ENCODE measurements at regions not wholly inside any gene's neighbourhood (a gene's known extent, or its start where the extent isn't known, plus 50 kb on each side); places are given as distances from the start of the nearest gene placed in this dataset.
"Not testable (repeated sequence)": the region's sequence is repeated elsewhere in the genome, so short reads cannot be mapped to it uniquely, and the experiment has no call there.

DNA sequence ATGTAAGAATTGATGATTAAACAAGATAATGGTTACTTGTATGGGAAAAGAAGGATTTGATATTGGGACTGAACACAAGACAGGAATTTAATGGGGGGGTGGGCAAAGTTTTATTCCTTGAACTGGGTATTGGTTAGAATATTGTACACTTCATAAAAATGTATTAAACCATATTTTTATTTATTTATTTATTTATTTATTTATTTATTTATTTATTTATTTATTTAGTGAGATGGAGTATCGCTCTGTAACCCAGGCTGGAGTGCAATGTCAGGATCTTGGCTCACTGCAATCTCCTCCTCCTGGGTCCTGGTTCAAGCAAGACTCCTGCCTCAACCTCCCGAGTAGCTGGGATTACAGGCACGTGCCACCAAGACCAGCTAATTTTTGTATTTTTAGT, 287.1 kb upstream of the SLITRK5 start:
- H3K27ac ChIP-seq, result no peak overlapping the region
- no peak for DNase-seq (ENCODE audit: low read depth, low spot score)

DNA sequence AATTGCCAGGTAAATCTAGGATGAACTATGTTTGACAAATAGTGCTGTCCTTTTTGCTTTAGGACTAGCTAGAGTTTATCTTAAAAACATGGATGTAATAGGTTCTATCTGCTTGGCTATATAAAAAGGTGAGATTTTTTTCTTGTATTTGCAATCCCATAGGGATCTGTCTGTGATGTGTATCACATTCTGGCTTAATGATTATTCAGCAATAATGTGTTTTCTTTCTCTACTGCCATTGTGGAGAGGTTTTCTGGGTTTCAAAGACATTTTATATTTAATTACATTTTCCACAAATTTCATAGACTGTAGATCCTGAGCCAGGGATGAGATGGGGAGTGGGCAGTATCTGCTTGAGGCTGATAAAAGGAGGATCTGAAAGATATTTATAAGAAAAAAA, 277.8 kb upstream of the SLITRK5 start:
- H3K27ac ChIP-seq, result no peak overlapping the region
- no peak for DNase-seq (ENCODE audit: low read depth, low spot score)

DNA sequence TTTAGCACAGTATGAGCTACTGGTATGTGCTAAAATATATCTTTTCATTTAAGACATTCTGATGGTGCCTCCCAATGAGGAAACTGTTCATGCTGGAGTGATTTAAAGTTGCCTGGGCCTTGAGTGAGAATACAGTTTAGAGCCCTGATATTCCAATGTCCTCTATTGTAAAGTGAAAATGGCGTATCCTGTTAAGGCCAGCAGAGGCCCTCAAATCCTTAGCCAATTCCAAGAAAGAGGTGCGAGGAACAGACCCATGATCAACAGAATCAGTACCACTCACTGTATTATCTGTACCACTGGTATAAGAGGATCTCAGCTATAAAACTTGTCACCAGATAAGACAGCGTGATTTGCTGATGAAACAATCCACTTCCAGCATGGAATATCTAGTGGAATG, 273.1 kb upstream of the SLITRK5 start:
- no peak for DNase-seq (ENCODE audit: low read depth, low spot score)
- no peak overlapping the region for H3K27ac ChIP-seq

DNA sequence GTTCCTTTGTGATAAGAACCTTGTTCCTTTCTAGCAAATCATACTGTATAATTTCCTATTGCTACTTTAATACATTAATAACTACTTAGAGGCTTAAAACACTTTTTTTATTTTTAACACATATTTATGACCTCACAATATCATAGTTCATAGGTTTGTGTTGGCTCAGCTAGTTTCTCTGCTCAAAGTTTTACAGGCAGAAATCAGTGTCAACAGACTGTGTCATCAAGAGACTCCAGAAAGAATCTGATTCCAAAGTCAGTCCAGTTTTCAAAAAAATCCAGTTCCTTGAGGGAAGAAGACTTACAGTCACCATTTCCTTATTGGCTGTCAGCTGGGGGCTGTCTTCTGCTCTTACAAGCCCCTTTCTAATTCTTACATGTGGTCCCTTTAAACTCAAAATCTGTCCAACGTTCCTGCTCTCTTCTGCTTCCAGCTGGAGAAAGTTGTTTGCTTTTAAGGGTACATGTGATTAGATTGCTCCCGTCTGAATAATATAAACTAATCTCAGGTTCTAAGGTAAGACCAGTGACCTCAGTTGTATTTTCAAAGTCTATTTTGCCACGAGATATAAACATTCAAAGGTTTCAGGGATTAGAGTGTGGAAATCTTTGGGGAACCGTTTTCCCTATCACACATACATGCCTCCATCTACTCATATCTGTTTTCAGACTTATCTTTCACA, 267.3 kb upstream of the SLITRK5 start:
- DNase-seq (ENCODE audit: low read depth, low spot score), result no peak
- H3K27ac ChIP-seq, result no peak overlapping the region

DNA sequence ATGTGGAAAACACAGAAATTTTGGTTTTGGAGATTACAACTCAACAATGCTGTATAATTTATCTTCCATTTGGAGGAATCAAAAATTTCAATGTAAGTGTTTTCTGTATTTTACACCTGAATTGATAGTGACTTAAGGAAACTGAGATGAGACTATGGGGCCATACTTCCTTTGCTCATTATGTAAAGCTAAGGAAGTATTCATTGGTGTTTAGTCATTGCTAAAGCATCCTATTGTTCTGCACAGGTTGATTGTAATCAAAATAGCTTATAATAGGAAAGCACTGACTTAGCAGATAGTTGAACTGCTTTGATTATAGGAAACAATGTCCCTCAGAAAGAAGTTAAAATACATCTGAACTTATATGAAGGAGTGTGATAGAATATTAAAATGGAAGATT, 244.4 kb upstream of the SLITRK5 start:
- no peak for DNase-seq (ENCODE audit: low read depth, low spot score)
- no peak overlapping the region for H3K27ac ChIP-seq

DNA sequence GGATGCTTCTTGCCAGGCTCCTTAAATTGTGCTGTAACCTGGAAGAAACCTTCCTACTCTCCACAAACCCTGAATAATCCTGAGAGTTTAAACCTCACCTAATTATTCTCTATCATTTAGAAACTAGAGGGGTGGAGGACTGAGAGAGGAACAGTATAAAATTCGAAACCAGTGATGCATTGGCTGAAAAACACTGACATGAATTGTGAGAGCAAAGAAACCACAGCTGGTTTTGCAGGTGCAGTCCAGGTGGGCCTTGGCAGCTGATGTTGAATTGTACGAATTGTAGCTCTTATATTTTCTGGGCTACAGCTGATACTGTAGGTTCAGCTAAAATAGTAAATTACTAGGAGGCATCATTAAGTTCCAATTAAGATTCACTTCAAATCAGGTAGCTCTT, 227.0 kb upstream of the SLITRK5 start:
- H3K27ac ChIP-seq, result no peak overlapping the region
- DNase-seq (ENCODE audit: low read depth, low spot score), result no peak

DNA sequence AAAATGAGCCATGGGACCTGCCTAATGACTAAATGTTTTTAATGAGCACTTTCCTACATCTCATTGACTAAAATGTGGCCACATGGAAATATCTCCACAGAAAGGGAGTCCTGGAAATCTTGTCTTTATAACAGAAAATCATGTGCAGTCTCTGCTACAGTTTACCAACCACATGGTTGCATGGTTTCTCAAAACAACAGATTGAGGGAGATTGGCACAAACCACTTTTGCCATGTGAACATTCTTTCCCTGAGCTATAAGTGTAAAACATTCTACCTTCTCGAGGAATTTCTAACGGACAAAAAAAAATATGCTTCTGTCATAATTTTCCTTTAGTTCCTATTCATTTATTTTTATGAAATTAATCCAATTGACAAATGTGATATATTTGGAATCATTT, 218.9 kb upstream of the SLITRK5 start:
- no peak for DNase-seq (ENCODE audit: low read depth, low spot score)
- H3K27ac ChIP-seq, result no peak overlapping the region

DNA sequence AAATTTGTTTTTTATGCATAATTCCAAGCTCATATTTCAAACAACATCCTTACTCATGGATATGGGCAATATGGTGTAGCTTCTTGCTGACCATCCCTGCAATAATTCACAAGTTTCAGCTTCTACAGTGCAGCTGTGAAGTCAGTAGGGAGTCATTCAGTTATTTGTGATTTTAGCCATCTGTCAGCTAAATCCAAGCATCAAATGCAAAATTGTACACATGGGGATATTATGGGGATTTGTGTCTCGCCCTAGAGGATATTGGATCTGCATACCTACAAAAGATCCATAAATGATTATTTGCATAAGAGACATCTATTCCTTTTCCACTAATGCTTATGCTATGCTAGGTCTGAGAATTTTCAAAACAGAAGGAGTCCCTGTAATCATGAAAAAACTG, 217.9 kb upstream of the SLITRK5 start:
- DNase-seq (ENCODE audit: low read depth, low spot score), result no peak
- H3K27ac ChIP-seq, result no peak overlapping the region

DNA sequence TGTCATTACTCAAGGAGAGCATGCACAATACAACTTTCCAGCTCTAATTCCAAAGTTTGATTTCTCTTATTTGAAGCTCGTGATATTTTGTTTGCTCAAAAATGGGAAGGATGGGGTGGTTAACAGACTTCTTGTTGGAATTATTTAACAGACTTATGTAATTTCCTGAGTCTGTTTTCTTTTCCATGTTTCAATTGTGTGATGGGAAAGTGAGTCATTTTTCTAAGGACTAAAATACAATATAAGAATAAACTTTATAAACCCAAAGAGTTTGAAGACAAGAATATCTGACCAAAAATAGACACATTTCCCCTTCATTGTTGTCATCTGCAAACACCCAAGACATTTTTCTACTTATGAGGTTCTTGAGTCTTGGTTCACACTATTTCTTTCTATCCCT, 211.8 kb upstream of the SLITRK5 start:
- H3K27ac ChIP-seq, result no peak overlapping the region
- DNase-seq (ENCODE audit: low read depth, low spot score), result no peak

DNA sequence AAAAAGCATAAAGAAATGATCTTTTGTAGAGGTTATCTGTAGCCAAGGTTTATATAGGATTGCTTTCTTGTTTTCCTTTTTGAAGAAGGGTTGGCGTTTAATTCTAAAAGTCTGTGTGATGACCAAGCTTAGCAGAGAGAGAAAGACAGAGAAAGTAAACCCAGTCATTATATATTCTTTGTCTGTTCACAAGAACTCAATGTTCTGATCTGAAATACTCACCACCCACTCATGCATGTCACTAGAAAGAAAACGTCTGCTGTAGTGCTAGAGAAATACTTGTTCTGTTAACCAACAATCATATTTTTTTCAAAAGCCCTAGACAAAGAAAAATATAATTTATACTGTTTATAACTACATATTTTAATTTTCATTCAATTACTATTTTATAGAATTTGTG, 173.7 kb upstream of the SLITRK5 start:
- DNase-seq (ENCODE audit: low read depth, low spot score), result no peak
- H3K27ac ChIP-seq, result no peak overlapping the region

DNA sequence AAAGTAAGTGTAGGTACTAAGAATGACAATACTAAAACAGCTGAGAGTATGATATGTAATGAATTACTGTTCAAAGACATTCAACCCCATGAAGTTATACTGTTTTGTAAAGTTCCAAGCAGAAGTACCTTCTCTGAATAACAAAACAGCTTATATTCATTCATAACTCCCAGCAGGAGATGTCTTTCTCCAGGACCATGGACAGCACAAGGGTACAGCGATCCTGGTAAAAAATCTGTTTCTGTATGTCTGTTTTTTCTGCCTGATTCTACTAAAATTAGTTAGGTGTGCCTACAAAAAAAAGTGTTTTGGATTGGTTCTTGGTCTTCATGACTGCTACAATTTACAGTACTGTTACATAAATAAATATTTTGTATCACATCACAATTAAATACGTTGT, 172.5 kb upstream of the SLITRK5 start:
- H3K27ac ChIP-seq, result no peak overlapping the region
- no peak for DNase-seq (ENCODE audit: low read depth, low spot score)

DNA sequence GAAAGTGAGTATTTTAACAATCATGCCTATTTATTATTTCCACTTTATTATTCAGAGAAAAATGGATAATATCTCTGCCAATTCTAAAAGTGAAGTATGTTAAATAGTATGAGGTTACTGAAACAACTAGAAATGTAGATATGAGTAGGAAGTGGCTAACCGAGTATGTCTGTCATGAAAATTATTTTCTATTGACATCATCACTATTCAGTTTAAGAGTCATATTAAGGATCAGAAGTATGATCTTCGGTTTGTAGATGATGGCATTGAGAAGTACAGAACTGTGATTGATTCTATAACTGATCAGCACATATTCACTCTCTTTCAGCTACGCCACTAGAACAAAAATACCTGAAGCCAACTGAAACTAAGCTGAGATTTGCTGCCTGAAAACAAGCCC, 146.4 kb upstream of the SLITRK5 start:
- no peak overlapping the region for H3K27ac ChIP-seq
- no peak for DNase-seq (ENCODE audit: low read depth, low spot score)

DNA sequence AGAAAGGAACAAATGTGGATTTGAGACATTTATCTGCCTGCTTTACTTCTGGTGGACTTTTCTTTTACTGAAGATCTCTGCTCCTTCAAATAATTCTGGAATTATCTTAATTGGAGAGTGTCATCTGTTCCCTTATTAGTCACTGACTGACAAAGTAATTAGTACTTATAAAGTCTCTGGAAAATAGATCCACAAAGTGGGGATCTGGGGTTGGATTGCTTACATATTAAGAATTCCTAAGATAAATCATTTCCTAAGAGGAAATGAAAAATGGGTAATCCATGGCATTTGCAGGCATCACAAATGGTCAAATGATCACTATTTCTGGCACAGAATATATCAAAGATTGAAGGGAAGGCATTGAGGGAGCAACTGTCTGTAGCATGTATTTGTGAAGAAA, 137.4 kb upstream of the SLITRK5 start:
- no peak overlapping the region for H3K27ac ChIP-seq
- DNase-seq (ENCODE audit: low read depth, low spot score), result no peak

DNA sequence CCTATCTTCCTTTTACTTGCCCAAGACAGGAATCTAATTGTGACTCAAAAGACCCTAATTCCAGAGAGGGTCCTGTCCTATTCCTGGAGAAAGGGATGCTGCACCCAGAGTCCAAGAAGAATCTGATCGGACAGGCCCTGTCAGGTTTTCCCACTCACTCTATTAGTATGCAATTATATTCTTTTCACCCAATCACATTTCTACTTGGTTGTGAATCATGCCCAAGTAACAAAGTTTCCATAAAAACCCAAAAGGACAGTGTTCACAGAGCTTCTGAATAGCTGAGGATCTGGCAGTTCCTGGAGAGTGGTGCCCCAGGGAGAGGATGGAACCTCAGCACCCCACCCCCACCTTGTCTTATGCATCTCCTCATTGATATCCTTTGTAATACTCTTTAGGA, 135.3 kb upstream of the SLITRK5 start:
- DNase-seq (ENCODE audit: low read depth, low spot score), result no peak
- no peak overlapping the region for H3K27ac ChIP-seq

DNA sequence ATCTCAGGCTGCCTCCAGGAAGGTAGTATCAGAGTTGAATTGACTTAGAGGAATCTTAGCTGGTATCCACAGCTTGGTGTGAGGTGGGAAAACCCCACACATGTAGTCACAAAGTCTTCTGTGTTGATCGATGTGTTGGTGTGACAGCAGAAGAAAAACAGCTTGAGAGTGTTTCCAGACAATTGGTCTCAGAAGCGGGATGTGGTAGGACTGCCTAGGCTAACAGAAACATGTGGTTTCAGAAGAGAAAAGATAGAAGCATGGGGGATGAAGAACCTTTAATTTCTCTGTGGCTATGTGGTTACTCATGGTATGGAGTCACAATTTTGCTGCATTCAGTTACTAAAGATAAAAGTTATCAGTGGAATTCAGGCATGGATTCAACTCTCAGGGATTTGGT, 134.7 kb upstream of the SLITRK5 start:
- DNase-seq (ENCODE audit: low read depth, low spot score), result no peak
- H3K27ac ChIP-seq, result no peak overlapping the region

DNA sequence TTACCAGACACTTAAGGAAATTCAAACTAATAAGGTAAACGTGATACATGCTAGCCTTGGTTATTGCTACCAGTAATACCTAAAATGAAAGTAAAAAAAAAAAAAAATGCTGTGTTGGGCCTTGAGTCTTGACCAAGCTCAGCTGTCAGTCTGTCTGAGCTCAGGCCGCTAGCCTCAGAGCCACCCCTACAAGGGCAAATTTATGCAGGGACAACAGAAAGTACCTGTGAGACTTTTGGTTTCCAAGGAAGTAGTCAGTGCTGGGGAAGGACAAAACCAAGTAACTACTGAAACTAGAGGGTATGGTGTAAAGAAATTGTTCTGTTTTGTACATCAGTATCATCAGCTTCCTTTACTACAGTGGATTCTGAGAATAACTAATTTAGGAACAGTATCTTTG, 134.3 kb upstream of the SLITRK5 start:
- H3K27ac ChIP-seq, result no peak overlapping the region
- no peak for DNase-seq (ENCODE audit: low read depth, low spot score)

DNA sequence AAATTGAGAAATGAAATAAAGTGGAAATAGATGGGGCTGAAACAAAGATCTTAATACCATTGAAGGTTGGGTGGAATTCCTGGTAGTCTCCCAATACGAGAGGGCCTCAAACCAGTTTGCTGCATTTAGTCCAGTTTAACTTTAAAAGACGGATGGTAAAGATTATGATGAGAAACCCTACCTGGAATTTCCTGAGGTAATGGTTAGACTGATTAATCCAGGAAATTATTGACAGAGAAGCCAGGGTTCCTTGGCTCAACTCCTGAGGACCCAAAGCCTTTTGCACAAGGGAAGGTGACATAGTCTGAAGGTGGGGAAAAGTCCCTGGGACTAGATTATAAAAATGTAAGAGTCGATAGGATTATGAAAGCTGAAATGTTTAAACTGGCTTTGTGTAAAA, 133.2 kb upstream of the SLITRK5 start:
- H3K27ac ChIP-seq, result no peak overlapping the region
- DNase-seq (ENCODE audit: low read depth, low spot score), result no peak

DNA sequence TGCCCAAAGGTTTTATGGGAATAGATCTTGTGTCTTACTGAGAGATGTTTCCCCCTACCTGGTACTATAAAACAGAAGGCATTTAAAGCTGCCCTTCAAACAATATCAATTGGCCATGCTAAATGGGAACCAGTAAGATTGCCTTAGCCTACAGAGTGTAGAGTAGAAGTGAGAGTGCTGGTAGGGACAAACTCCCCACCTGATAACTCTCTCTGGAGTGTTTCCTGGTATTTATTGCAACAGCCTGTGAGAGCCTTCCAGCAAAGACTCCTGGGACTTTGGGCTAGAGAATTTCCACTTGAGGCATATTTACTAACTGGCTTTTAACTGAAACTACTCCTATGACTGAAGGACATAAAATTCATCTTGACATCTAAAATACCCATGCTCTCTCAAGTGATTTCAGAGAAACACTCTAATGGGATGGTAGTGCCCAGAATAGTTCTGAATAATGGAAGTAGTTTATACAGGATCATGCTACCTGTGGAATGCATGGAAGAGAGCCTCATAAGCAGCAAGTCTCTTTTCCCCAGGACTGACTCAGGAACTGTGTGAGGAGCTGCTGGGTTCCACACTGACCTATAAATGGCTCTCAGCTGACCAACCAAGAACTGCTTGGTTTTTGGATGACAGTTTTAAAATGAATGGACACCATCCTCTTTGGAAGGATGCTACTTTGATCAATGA, 132.7 kb upstream of the SLITRK5 start:
- DNase-seq (ENCODE audit: low read depth, low spot score), result no peak
- no peak overlapping the region for H3K27ac ChIP-seq

DNA sequence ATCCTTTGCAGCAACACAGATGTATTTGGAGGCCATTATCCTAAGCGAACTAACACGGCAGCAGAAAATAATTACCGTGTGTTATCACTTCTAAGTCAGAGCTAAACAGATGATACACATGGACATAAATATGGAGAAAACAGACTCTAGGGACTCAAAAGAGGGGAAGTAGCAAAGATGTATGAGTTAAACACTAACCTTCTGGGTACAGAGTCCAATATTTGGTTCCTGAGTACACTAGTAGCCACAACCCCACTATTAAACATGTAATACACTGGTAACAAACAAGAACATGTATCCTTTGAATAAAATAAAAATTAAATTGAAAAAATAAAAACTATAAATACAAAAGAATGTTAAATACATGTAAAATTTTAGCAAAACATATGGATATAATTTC, 118.0 kb upstream of the SLITRK5 start:
- no peak for DNase-seq (ENCODE audit: low read depth, low spot score)
- no peak overlapping the region for H3K27ac ChIP-seq

DNA sequence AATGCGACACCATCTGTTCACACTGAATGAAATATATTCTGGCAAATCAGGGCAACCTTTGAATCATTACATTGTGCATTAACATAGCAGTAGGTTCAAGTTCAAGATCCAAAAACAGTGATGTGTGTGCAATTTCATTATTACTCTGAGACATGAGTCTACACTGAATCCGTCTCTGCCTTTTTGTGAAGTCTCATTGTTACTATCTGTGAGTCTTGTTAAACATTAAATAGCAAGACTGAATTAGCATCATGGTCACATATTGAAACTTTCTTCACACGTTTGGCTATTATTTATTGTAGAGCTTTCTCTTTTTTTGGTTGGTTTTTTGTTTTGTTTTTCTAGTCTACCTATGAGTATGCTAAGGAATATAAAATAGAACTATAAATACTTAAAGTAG, 117.1 kb upstream of the SLITRK5 start:
- no peak overlapping the region for H3K27ac ChIP-seq
- DNase-seq (ENCODE audit: low read depth, low spot score), result no peak

DNA sequence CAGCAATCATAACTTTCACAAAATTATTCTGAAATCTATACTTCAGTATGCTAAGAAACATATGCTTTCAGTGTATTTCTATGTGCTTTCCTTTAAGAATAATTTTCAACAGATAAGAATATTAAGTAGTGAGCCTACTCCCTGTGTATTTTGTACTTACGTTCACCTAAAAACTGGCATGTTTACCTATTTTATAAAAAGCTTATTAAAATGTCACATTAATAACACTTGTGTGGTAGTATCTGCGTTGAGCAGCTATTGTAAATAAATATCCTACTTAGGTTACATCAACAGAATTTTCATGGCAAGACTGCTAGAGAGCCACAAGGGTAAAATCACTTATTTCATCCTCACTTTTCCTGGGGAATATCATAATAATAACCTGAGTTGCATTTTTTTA, 113.4 kb upstream of the SLITRK5 start:
- no peak for DNase-seq (ENCODE audit: low read depth, low spot score)
- no peak overlapping the region for H3K27ac ChIP-seq

DNA sequence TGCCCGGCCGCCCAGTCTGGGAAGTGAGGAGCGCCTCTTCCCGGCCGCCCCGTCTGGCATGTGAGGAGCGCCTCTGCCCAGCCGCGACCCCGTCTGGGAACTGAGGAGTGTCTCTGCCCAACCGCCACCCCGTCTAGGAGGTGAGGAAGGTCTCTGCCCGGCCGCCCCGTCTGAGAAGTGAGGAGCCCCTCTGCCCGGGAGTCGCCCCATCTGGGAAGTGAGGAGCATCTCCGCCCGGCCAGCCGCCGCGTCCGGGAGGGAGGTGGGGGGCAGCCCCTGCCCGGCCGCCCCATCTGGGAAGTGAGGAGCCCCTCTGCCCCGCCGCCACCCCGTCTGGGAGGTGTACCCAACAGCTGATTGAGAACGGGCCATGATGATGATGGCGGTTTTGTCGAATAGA, 109.6 kb upstream of the SLITRK5 start:
- not testable (repeated sequence) for H3K27ac ChIP-seq; DNase-seq (ENCODE audit: low read depth, low spot score)

Data from epithelial cell of prostate (primary cell).